Epithelial cell of proximal tubule (primary cell): ENCODE measurements at regions not wholly inside any gene's neighbourhood (a gene's known extent, or its start where the extent isn't known, plus 50 kb on each side); places are given as distances from the start of the nearest gene placed in this dataset.

Source experiments
- DNase-seq: peaks from one replicate; pipeline ENCODE4 v3.0.0-alpha.2; 2011; ENCODE audit warnings: low read depth
- H3K4me3 ChIP-seq: 2 replicates; pipeline ENCODE4 v1.5.1; 2011; ENCODE audit warnings: low read depth, mild to moderate bottlenecking, low read length
- TF ChIP-seq, protein P1 (sequence below): conservative IDR thresholded peaks from 2 replicates; pipeline ENCODE4 v1.5.1; 2012; ENCODE audit warnings: low read depth, mild to moderate bottlenecking, low read length

DNA sequence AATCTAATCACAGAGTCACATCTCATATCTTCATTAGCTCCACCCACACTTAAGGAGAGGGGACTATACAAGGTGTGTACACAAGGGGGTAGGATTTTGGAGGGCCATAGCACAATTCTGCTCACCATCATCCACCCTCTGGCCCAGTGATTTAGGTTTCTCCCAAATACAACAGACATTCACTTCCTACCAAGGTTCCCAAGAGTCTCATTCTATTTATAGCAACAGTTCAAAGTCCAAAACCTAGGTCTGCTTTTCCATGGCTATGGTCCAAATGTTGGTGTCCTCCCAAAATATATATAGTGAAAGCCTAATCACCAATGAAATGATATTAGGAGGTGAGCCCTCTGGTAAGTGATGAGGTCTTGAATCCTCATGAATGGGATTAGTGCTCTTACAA, 353.2 kb upstream of the PLD5 start:
- TF ChIP-seq, protein P1, sequence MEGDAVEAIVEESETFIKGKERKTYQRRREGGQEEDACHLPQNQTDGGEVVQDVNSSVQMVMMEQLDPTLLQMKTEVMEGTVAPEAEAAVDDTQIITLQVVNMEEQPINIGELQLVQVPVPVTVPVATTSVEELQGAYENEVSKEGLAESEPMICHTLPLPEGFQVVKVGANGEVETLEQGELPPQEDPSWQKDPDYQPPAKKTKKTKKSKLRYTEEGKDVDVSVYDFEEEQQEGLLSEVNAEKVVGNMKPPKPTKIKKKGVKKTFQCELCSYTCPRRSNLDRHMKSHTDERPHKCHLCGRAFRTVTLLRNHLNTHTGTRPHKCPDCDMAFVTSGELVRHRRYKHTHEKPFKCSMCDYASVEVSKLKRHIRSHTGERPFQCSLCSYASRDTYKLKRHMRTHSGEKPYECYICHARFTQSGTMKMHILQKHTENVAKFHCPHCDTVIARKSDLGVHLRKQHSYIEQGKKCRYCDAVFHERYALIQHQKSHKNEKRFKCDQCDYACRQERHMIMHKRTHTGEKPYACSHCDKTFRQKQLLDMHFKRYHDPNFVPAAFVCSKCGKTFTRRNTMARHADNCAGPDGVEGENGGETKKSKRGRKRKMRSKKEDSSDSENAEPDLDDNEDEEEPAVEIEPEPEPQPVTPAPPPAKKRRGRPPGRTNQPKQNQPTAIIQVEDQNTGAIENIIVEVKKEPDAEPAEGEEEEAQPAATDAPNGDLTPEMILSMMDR, result no peak
- no peak for DNase-seq
- H3K4me3 ChIP-seq, result no peak overlapping the region

DNA sequence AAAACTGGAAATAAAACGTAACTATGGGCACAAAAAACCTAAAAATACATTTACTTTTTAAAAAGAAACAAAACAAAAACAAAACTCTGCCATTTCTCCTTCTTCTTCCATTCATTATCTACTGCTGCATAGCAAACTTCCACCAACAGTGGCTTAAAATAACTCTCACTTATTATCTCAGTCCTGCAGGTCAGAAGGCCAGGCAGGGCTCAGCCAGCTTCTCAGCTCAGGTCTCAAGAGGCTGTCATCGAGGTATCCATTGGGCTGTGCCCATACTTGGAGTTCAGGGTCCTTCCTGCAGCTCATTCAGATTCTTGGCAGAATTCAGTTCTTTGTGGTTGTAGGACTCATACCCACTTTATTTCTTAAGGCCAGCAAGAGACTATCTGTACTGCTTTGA, 352.7 kb upstream of the PLD5 start:
- DNase-seq, result no peak
- TF ChIP-seq, protein P1, result no peak
- no peak overlapping the region for H3K4me3 ChIP-seq

DNA sequence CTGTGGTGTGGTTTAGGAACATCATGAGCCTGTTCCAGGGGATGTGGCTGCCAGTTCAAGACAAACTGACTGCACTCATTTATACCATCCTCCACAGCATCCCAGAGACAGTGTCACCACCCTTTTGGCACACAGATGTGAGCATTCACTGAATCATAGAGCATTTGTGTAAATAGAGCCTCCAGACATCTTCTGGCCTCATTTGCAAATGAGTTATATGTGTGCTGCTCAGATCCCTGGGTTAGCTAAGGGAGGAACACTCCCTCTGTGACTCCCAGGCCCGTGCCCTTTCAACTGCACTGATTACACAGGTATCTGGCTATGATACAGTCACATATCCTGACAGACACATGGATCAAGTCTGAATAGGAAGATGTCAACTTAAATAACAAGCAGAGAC, 351.5 kb upstream of the PLD5 start:
- no peak overlapping the region for H3K4me3 ChIP-seq
- DNase-seq, result no peak
- TF ChIP-seq, protein P1, result no peak

DNA sequence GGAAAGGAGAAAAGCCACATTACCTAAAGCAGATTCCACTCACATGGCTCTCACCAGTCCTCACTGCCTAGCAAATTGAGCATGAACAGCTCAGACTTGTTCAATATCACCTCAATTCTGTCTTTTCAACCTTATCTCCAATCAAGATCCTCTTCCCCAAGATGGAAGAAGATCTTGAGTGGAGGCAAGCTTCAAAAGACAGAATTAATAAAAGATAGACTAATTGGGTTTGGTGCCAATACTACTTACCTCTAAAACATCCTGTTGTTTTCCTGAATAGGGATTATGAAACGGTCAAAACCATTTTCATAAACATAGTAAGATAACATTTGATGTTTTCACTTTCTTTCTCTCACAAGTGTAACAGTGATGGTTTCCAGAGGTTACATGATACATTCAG, 349.2 kb upstream of the PLD5 start:
- TF ChIP-seq, protein P1, result no peak
- DNase-seq, result no peak
- H3K4me3 ChIP-seq, result no peak overlapping the region

DNA sequence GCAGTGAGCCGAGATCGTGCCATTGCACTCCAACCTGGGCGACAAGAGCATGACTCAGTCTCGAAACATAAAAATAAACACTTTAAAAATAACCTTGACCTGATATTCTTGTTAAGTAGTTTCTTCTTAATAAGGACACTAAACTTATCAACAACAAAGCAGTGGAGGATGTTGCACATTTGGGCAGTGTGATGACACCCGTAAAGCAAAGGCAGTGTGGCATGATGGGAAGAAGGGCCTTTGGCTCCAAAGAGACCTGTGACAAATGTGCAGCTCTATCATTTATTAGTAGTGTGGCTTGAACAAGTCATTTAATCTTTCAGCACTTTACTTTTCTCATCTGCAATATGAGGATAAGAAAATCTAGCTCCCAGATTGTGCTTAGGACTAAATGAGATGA, 348.0 kb upstream of the PLD5 start:
- no peak for DNase-seq
- TF ChIP-seq, protein P1, result no peak
- no peak overlapping the region for H3K4me3 ChIP-seq

DNA sequence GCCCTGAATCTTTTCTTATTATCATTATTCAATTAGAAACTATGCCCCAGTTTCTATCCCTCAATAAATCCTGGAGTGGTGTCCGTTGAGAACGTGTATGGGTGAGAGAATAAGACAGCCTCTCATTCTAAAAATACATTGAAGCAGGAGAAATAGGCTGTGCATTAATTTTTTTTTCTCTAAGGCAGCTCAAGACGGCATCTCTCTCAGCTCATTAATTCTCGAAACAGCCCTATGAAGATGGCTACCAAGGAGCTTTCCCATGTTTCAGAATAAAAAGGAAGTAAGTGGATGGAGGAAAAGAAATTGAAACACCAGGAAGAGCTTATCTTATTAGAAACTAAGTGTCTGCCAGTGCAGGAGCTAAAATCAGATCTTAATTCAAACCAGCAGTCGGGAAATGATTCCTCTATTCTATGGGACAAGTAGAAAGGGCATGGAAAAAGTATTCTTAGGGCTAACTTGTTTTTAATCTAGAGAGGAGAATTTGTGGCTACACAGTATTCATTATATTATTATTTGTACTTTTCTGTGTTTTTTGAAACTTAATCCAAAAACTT, 347.1 kb upstream of the PLD5 start:
- H3K4me3 ChIP-seq, result no peak overlapping the region
- no peak for DNase-seq
- TF ChIP-seq, protein P1, result no peak

DNA sequence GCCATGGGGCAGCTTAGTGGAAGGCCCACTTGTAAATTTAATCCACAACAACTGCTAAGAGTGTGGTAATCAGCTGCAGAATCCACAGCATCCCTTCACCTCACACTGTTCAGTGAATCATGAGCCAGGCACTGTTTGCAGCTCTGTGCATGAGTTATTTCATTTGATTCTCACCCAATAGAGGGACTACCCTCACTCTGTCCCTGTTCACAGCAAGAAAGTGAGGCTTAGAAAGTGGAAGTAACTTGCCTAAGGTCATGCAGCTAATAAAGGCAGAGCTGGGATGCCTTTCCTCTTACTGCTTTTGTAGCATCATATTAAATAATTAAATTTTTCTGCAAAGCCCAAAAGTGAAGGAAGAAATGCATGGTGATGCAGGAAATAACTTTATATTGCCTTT, 346.5 kb upstream of the PLD5 start:
- TF ChIP-seq, protein P1, result no peak
- H3K4me3 ChIP-seq, result no peak overlapping the region
- no peak for DNase-seq
